ENCODE measurements at regions not wholly inside any gene's neighbourhood (a gene's known extent, or its start where the extent isn't known, plus 50 kb on each side); places are given as distances from the start of the nearest gene placed in this dataset.

DNA sequence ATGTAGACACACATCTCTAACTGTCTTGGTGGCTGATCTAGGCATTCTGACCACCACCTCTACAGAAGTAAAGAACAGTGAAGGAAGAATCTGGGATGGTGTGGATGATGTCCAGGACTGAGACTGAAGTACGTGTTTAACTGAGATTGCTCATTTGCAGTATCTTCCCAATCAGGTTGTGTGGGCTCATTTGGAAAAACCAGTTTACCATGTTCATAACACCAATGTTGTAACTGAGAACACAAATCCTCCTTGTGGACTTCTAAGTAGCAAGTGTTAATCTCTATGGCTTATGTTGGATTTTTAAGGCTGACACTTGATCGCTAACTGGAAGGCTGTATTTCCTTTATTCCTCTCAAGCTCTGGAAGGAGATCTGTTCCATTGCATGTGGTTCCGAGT lies 144.7 kb downstream of the ZNF518B start:
- no peak for TF ChIP-seq Cebpa-rat (IDR thresholded peaks at IDR 0.05)
- no peaks in the 10 kb centered on the region for H3K36me3 ChIP-seq
- H4K20me1 ChIP-seq: no peaks in the 10 kb centered on the region
- H3K4me2 ChIP-seq: no peak overlapping the region
- H3K27ac ChIP-seq: no peak overlapping the region
- no peaks in the 10 kb centered on the region for H3K9me3 ChIP-seq
- no peak overlapping the region for H3K9ac ChIP-seq
- no peaks in the 10 kb centered on the region for H3K4me1 ChIP-seq
- no peak overlapping the region for H3K4me3 ChIP-seq
- no peaks in the 10 kb centered on the region for H3K27me3 ChIP-seq

- H3K36me3 ChIP-seq: no peaks in the 10 kb centered on the region
- H3K4me3 ChIP-seq: no peak overlapping the region
- H3K9ac ChIP-seq: no peak overlapping the region
- no peaks in the 10 kb centered on the region for H3K4me1 ChIP-seq
- H3K4me2 ChIP-seq: no peak overlapping the region
- no peaks in the 10 kb centered on the region for H3K27me3 ChIP-seq
- no peaks in the 10 kb centered on the region for H3K9me3 ChIP-seq
- H3K27ac ChIP-seq: no peak overlapping the region
- no peak for TF ChIP-seq Cebpa-rat (IDR thresholded peaks at IDR 0.05)
- no peaks in the 10 kb centered on the region for H4K20me1 ChIP-seq
Measured at GRCh38 chr4:10311939-10312338, 145.3 kb downstream of the ZNF518B start.

DNA sequence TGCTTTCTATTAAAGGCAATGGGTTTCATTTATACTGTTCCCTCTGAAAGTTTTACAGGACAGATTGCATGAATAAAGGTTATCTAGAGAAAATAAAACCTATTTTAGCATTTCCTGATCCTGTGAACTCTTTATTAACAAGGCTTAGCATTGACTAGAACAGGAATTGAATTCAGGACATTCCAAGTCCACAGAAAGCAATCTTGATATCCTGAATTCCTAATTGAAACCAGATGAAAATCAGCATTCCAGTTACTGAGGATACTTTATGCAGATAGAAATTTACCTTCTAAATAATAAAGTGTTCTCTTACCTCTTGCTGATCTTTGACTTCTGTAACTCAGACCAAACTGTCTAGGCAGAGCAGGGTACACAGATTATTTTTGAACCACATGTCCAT lies 151.4 kb downstream of the ZNF518B start:
- Histone ChIP-seq H3K4me3 (no peak overlapping the region), H3K27ac (no peak overlapping the region), H3K36me3 (no peaks in the 10 kb centered on the region), H3K9me3 (no peaks in the 10 kb centered on the region), H3K4me1 (no peaks in the 10 kb centered on the region), H3K27me3 (no peaks in the 10 kb centered on the region), H3K9ac (no peak overlapping the region), H4K20me1 (no peaks in the 10 kb centered on the region), H3K4me2 (no peak overlapping the region)
- no peak for TF ChIP-seq Cebpa-rat (IDR thresholded peaks at IDR 0.05)

DNA sequence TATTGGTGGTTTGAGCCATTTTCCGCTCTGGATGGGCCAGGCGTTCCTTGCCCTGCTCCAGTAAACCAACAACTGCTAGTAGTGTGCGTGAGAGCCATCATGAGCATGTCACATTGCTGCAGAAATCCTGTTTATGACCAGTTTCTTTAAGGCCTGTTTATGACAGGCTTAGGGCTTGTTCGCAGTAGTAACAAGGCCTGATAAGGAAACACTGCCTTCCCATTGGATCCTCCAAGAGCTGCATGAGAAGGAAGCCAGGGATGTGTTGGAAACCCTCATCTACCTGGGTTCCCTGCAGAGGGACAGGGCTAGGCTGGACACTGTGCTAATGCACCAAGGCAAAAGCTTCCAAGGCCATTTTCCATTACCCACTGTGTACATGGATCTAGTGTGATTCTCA lies 153.9 kb downstream of the ZNF518B start:
- Histone ChIP-seq H3K4me2 (no peak overlapping the region), H3K4me1 (no peaks in the 10 kb centered on the region), H3K4me3 (no peak overlapping the region), H3K27me3 (no peaks in the 10 kb centered on the region), H3K9me3 (no peaks in the 10 kb centered on the region), H3K27ac (no peak overlapping the region), H4K20me1 (no peaks in the 10 kb centered on the region), H3K9ac (no peak overlapping the region), H3K36me3 (no peaks in the 10 kb centered on the region)
- no peak for TF ChIP-seq Cebpa-rat (IDR thresholded peaks at IDR 0.05)

DNA sequence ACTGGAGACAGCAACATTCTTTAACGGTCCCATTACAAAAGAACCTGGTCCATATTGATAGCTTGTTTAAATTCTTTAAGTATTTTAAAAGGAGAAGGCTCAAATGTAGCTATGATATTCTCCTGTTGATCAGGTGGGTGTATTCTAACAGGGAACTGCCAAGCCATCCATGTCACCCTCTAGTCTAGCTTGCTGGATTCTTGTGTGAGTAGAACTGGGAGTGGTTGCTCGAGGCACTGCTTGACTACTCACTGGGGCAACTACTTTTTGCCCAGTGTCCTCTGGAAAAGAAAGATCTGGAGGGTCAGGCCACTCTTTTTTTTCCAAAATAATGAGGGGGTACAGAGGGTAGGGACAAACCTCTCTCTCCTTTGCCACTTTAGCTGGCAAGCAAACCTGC lies 155.1 kb downstream of the ZNF518B start:
- Histone ChIP-seq H3K9ac (no peak overlapping the region), H3K27me3 (no peaks in the 10 kb centered on the region), H3K4me2 (no peak overlapping the region), H3K4me1 (no peaks in the 10 kb centered on the region), H3K36me3 (no peaks in the 10 kb centered on the region), H3K27ac (no peak overlapping the region), H3K4me3 (no peak overlapping the region), H4K20me1 (no peaks in the 10 kb centered on the region), H3K9me3 (no peaks in the 10 kb centered on the region)
- no peak for TF ChIP-seq Cebpa-rat (IDR thresholded peaks at IDR 0.05)

DNA sequence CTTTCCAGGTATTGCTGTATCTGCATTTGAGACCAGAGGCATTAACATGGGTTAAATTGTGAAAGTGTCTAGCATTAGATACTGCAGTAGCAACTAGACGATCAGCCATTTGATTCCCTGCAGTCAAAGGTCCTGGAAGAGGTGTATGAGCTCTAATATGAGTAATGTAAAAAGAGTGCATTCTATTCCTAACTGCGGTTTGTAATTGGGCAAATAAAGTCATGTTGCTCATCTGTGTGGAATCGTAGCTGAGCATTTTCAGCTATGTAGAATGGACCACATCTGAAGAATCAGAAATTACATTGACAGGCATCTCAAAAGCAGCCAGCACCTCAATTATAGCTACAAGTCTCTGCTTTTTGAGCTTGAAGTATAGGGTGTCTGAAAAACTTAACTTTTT lies 157.6 kb downstream of the ZNF518B start:
- H3K27ac ChIP-seq: no peak overlapping the region
- no peak for TF ChIP-seq Cebpa-rat (IDR thresholded peaks at IDR 0.05)
- no peaks in the 10 kb centered on the region for H3K4me1 ChIP-seq
- H3K4me2 ChIP-seq: no peak overlapping the region
- H3K4me3 ChIP-seq: no peak overlapping the region
- no peaks in the 10 kb centered on the region for H3K9me3 ChIP-seq
- no peaks in the 10 kb centered on the region for H3K36me3 ChIP-seq
- H3K27me3 ChIP-seq: no peaks in the 10 kb centered on the region
- H3K9ac ChIP-seq: no peak overlapping the region
- H4K20me1 ChIP-seq: no peaks in the 10 kb centered on the region

GRCh38 chr4:10298681-10299080 lies 158.5 kb downstream of the ZNF518B start:
- Histone ChIP-seq H3K27ac (no peak overlapping the region), H3K9ac (no peak overlapping the region), H3K4me3 (no peak overlapping the region), H3K9me3 (no peaks in the 10 kb centered on the region), H3K27me3 (no peaks in the 10 kb centered on the region), H3K4me1 (peaks cover 5% of the 10 kb centered on the region; the same call in 1 of the 2 replicates), H3K36me3 (no peaks in the 10 kb centered on the region), H3K4me2 (no peak overlapping the region), H4K20me1 (no peaks in the 10 kb centered on the region)
- TF ChIP-seq Cebpa-rat (IDR thresholded peaks at IDR 0.05): no peak

- Histone ChIP-seq H3K9ac (no peak overlapping the region), H3K27me3 (no peaks in the 10 kb centered on the region), H3K4me3 (no peak overlapping the region), H3K27ac (no peak overlapping the region), H3K4me2 (no peak overlapping the region), H3K9me3 (no peaks in the 10 kb centered on the region), H3K36me3 (no peaks in the 10 kb centered on the region), H4K20me1 (no peaks in the 10 kb centered on the region), H3K4me1 (peaks cover 5% of the 10 kb centered on the region; the same call in 1 of the 2 replicates)
- no peak for TF ChIP-seq Cebpa-rat (IDR thresholded peaks at IDR 0.05)
Measured at GRCh38 chr4:10296730-10297129, 160.5 kb downstream of the ZNF518B start.

GRCh38 chr4:10295301-10295700 lies 161.9 kb downstream of the ZNF518B start:
- no peak overlapping the region for H3K4me2 ChIP-seq
- H3K4me1 ChIP-seq: peaks cover 5% of the 10 kb centered on the region; the same call in 1 of the 2 replicates
- no peak overlapping the region for H3K27ac ChIP-seq
- H3K9me3 ChIP-seq: no peaks in the 10 kb centered on the region
- no peaks in the 10 kb centered on the region for H3K36me3 ChIP-seq
- H4K20me1 ChIP-seq: no peaks in the 10 kb centered on the region
- no peak overlapping the region for H3K4me3 ChIP-seq
- H3K27me3 ChIP-seq: no peaks in the 10 kb centered on the region
- no peak overlapping the region for H3K9ac ChIP-seq
- TF ChIP-seq Cebpa-rat (IDR thresholded peaks at IDR 0.05): no peak

GRCh38 chr4:10289538-10289906 lies 167.7 kb downstream of the ZNF518B start:
- Histone ChIP-seq H3K9ac (no peak overlapping the region), H4K20me1 (no peaks in the 10 kb centered on the region), H3K4me1 (peaks cover 14% of the 10 kb centered on the region; the same call in 1 of the 2 replicates), H3K4me2 (no peak overlapping the region), H3K4me3 (no peak overlapping the region), H3K9me3 (no peaks in the 10 kb centered on the region), H3K27me3 (no peaks in the 10 kb centered on the region), H3K27ac (no peak overlapping the region), H3K36me3 (no peaks in the 10 kb centered on the region)
- no peak for TF ChIP-seq Cebpa-rat (IDR thresholded peaks at IDR 0.05)

- H3K36me3 ChIP-seq: no peaks in the 10 kb centered on the region
- H3K27me3 ChIP-seq: no peaks in the 10 kb centered on the region
- no peak overlapping the region for H3K9ac ChIP-seq
- no peak for TF ChIP-seq Cebpa-rat (IDR thresholded peaks at IDR 0.05)
- H3K27ac ChIP-seq: no peak overlapping the region
- peaks cover 11% of the 10 kb centered on the region; the same call in 1 of the 2 replicates for H3K4me1 ChIP-seq
- no peaks in the 10 kb centered on the region for H4K20me1 ChIP-seq
- no peak overlapping the region for H3K4me3 ChIP-seq
- H3K9me3 ChIP-seq: no peaks in the 10 kb centered on the region
- H3K4me2 ChIP-seq: no peak overlapping the region
Measured at GRCh38 chr4:10288830-10289537, 168.2 kb downstream of the ZNF518B start.

Measured in BLaER1 (cell line).